BJ (cell line): ENCODE measurements at regions not wholly inside any gene's neighbourhood (a gene's known extent, or its start where the extent isn't known, plus 50 kb on each side); places are given as distances from the start of the nearest gene placed in this dataset.

ENCODE experiments used
- CTCF ChIA-PET: fragments of 350-600 bp; formaldehyde crosslinking; extraction: SDS; loops from one replicate; lab custom pipeline; 2021; ENCODE audit warnings: antibody characterized with exemption, inconsistent platforms; lab: Yijun Ruan, JAX
- POLR2A ChIA-PET: fragments of 300-600 bp; sonication (Branson Sonifier 250); formaldehyde crosslinking; extraction: SDS; loops from one replicate; lab custom pipeline; 2021; ENCODE audit warnings: antibody characterized with exemption; lab: Charles Lee
- DNase-seq: peaks from one replicate; pipeline ENCODE4 v3.0.0-alpha.2; 2011; ENCODE audit warnings: low read depth
- H3K27me3 ChIP-seq: 2 replicates; pipeline ENCODE4 v1.6.0; 2011; ENCODE audit warnings: low read length; ENCODE audit not compliant: control insufficient read depth, insufficient read depth
- H3K36me3 ChIP-seq: 2 replicates; pipeline ENCODE4 v1.5.1; 2011; ENCODE audit warnings: low read length; ENCODE audit not compliant: control insufficient read depth, insufficient read depth
- H3K4me3 ChIP-seq: 2 replicates; pipeline ENCODE4 v1.5.1; 2011; ENCODE audit warnings: low read depth, mild to moderate bottlenecking, control low read depth, low read length
- CTCF ChIP-seq: IDR thresholded peaks from 2 replicates; pipeline ENCODE4 v1.5.1; 2011; ENCODE audit warnings: low read depth, mild to moderate bottlenecking, control low read depth, inconsistent platforms, low read length, moderate library complexity; ENCODE audit not compliant: insufficient read depth

DNA sequence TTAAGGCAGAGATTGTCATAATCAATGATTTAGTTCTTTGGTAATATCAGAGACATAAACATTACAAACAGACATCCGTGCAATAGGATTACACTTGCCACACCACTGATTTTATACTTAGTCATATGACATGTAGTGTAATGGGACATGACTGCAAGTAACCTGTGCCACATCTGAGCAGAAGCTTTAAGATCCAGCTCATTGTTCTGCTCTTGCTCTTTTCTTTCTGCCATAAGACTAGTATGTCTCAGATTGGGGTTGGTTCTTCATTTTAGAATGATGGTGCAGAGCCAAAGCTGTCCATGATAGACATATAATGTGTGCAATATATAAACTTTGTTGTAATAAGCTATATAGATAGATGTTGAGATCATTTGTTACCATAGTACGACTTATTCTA, 119.7 kb upstream of the SEMA3A start:
- no peak overlapping the region for H3K4me3 ChIP-seq
- H3K36me3 ChIP-seq = no peaks in the 10 kb centered on the region
- POLR2A ChIA-PET = no interaction called here
- no peak for TF ChIP-seq CTCF
- CTCF ChIA-PET = no interaction called here
- DNase-seq = no peak
- no peaks in the 10 kb centered on the region for H3K27me3 ChIP-seq

DNA sequence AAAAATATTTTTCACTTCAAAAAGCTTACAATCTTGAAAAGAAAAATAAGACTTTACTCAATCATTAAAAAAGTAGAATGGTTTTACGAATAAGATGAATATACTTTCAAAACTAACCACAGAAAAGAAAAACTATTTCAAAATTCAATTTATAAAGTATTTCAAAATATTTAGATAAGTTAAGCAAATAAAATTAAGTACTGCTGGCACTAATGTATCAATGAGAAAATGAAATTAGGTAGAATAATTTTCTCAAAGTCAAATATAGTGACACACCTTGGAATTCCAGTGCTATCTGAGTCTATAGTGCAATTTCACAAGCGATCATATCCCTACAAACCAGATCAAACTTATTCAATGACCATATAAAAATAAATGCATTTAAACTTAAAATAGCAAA, 109.8 kb upstream of the SEMA3A start:
- POLR2A ChIA-PET = no interaction called here
- DNase-seq = no peak

GRCh38 chr7:84302949-84303348, 108.4 kb upstream of the SEMA3A start:
- ChIA-PET POLR2A (no interaction called here), CTCF (interaction anchor here (0.6 kb wide), 1 partner anchor 283 kb away, joined by 3 read pairs; no protein-coding TSS in a partner anchor)
- Histone ChIP-seq H3K36me3 (no peaks in the 10 kb centered on the region), H3K27me3 (no peaks in the 10 kb centered on the region), H3K4me3 (no peak overlapping the region)
- TF ChIP-seq CTCF = no peak
- no peak for DNase-seq

More for the DNA sequence above, 109.8 kb upstream of the SEMA3A start:
- no peak for TF ChIP-seq CTCF
- Histone ChIP-seq H3K27me3 (no peaks in the 10 kb centered on the region), H3K36me3 (no peaks in the 10 kb centered on the region), H3K4me3 (no peak overlapping the region)
- CTCF ChIA-PET = no interaction called here

GRCh38 chr7:84297616-84298015, 103.0 kb upstream of the SEMA3A start:
- POLR2A ChIA-PET = no interaction called here

GRCh38 chr7:84294847-84295455, 100.4 kb upstream of the SEMA3A start:
- Histone ChIP-seq H3K4me3 (no peak overlapping the region), H3K27me3 (no peaks in the 10 kb centered on the region), H3K36me3 (no peaks in the 10 kb centered on the region)
- DNase-seq = no peak
- POLR2A ChIA-PET = no interaction called here
- CTCF ChIA-PET = no interaction called here
- TF ChIP-seq CTCF = no peak

More at GRCh38 chr7:84297616-84298015, 103.0 kb upstream of the SEMA3A start:
- CTCF ChIA-PET = no interaction called here
- H3K4me3 ChIP-seq = no peak overlapping the region
- no peak for TF ChIP-seq CTCF
- H3K27me3 ChIP-seq = no peaks in the 10 kb centered on the region
- no peaks in the 10 kb centered on the region for H3K36me3 ChIP-seq
- no peak for DNase-seq
